SIG-M5 treated with dmso at 0.1 percent for 504 hours (cell line): ENCODE measurements at regions not wholly inside any gene's neighbourhood (a gene's known extent, or its start where the extent isn't known, plus 50 kb on each side); places are given as distances from the start of the nearest gene placed in this dataset.
A peak's percentile ranks its signal among the peaks of the same experiment; 100 is the strongest.

Source experiments
- DNase-seq: peaks from one replicate; lab custom pipeline; 2025; ENCODE audit not compliant: unreplicated experiment; lab: John Stamatoyannopoulos, UW

DNA sequence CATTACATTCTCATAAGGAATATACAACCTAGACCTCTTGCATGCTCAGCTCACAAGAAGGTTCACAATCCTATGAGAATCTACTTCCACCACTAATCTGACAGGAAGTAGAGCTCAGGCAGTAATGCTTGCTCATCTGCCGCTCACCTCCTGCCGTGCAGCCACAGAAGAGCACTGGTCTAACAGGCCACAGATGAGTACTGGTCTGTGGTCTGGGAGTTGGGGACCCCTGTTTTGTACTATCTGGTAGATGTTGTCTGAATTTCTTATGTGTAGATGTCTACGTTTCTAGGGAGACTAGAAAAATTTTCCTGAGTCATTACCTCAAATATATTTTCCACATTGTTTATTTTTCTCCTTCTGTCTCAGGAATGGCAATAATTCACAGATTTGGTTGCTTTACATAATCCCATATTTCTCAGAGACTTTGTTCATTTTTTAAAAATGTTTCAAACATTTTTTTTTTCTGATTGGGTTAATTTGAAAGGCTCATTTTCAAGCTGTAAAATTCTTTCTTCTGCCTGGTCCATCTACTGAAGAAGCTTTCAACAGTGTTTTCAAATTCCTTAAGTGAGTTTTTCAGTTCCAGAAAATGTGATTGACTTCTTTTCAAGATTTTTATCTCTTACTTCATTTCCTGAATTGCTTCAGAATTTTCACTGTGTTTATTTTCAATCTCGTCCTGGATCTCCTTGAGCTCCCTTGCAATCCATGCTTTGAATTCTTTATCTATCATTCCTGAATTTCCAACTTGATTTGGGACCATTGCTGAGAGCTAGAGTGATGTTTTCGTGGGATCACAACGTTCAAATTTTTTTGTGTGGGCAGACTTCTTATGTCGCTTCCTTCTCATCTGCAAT, 1322.2 kb downstream of the PCDH9 start:
- no peak for DNase-seq

DNA sequence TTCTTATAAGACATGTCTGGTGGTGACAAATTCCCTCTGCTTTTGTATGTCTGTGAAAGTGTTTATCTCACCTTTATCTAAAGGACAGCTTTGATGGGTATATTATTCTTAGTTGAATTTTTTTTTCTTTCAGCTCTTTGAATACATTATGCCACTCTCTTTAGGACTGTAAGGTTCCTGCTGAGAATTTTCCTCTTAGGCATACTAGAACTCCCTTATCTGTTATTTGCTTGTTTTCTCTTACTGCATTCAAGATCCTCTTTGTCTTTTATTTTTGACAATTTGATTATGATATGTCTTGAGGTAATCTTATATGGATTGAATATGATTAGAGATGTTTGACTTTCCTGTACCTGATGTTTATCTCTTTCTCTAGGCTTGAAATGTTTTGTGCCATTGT, 1328.4 kb downstream of the PCDH9 start:
- no peak for DNase-seq

- DNase-seq, result no peak
Observed at GRCh38 chr13:65894049-65894448, 1336.1 kb downstream of the PCDH9 start.

GRCh38 chr13:65892859-65893258, 1337.3 kb downstream of the PCDH9 start:
- DNase-seq, result no peak

DNA sequence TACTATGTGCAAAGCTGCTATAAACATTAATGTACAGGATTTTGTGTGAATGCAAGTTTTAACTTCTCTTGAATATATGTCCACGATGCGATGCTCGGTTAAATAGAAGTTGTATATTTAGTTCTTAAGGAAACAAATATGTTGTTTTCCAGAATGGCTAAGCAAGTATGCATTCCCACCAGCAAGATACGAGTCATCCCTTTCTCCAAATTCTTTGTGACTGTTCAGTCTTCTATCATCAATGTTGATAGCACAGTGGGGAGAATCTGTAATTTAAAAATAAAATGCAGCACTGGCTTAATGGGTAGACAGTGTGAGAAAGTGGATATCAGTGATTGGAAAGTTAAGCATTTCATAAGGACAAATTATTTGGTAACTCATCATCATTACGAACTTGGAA, 1340.8 kb downstream of the PCDH9 start:
- no peak for DNase-seq

- DNase-seq, result no peak
Observed at GRCh38 chr13:65882810-65883209, 1347.3 kb downstream of the PCDH9 start.

DNA sequence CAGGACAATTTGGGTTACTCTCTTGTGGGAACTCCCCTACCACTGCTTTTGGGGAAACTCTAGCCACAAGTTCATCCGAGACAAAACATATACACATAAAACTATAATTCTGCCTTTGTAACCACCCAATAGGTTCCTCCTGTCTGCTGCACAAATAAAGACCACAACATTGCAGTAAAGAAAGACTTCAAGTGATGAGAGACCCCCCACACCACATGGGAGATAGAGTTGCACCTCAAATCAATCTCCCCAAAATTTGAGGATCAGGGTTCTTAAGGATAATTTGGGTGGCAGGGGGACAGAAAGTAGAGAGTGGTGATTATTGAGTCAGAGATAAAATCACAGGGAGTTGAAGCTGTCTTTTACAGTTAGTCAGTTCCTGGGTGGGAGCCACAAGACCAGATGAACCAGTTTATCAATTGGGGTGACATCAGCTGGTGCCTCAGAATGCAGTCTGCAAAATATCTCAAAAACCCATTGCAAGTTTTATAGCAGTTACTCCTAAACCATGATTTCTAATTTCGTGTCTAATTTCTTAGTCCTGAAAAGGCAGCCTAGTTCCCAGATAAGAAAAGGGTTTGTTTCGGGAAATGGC, 1348.5 kb downstream of the PCDH9 start:
- DNase-seq, result no peak

DNA sequence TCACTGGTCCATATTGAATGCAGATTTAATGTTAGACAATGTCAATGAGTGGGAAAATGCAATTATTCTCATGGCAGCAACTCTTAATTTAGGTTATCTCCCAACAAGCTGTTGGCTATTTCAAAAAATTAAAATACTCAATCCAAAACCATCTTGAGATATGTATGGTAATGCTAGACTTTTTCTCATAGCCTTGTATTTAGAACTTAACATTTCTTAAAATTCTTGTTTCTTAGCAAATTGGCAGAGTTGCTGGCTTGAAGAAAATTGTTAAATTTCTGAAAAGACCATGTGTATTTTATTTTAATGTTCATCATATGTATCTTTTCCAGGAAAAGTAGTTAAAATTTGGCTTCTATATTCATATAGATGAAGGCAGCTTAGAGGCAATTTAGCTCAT, 1355.1 kb downstream of the PCDH9 start:
- DNase-seq, result no peak

GRCh38 chr13:65872448-65872847, 1357.7 kb downstream of the PCDH9 start:
- DNase-seq, result no peak

DNA sequence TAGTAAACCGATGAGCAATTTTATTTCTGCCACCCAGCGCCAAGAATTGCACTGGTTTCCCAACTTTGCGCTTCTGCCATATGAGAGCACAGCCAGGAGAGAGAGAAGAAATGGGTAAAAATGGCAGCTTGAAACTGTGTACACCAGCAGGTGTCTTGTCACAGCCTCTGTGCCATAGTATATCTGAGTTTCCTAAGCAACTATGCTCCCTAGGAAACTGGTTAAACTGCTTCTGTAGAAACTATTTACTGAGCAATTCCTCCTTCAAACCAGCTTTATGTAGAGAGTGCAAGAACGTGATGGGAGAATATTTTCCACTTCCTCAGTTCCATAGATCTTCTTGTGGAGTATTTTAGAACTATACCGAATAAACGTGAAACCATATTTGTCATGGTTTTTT, 1361.3 kb downstream of the PCDH9 start:
- peak; percentile 10 for DNase-seq

GRCh38 chr13:65868099-65868498, 1362.0 kb downstream of the PCDH9 start:
- no peak for DNase-seq

DNA sequence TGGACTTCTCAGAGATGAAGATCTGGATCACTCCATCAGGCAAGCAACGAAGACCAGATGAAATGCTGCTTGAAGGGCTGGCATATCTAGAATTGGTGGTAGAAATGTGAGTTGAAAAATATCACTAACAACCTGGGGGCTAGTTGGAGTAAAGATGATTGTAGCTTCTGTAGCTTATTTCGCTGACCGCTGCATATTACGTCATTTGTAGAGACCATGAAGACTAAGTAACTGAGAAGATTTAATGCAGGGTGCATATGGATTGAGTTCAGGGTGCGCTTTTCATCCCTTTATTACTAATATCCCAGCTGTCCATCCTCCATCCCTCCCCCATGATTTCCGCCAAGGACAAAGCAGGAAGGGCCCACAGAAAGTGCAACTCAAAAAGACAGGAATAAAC, 1364.0 kb downstream of the PCDH9 start:
- no peak for DNase-seq

DNA sequence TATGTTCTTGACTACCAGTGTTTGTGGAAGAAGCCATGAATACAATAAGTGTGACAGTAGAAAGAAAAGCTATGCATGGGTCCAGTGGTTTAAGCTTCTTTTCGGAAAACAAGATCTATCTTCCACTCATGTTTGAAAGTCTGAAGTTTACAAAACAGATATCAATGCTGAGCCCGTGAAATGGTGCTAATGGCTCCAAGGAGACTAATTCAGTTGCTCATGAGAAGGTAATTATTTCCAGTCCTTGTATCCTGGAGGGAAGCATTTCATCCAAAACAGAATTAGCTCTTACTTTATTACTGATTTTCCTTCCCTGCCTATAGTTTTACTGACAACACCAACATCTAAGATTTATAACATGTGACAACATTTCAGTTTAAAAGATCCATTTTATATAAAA, 1364.9 kb downstream of the PCDH9 start:
- DNase-seq, result no peak

DNA sequence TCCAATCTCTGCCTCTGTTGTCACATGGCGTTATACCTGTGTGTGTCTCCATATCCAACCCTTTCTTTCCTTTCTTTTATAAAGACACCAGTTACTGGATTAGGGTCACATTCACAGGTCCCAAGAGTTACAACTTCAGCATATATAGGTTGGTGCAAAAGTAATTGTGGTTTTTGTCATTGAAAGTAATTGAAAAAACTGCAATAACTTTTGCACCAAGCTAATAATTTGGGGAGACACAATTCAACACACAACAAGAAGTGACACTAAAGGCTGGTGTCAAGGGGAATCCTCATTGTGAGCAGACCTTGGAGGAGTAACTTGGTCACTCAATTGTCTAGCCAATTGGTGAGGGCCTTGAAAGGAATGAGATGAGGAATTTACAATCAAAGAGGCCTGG, 1366.1 kb downstream of the PCDH9 start:
- DNase-seq, result no peak

- no peak for DNase-seq
Observed at GRCh38 chr13:65860306-65860705, 1369.8 kb downstream of the PCDH9 start.

- no peak for DNase-seq
Observed at GRCh38 chr13:65857942-65858565, 1372.1 kb downstream of the PCDH9 start.

GRCh38 chr13:65856431-65856830, 1373.7 kb downstream of the PCDH9 start:
- no peak for DNase-seq

DNA sequence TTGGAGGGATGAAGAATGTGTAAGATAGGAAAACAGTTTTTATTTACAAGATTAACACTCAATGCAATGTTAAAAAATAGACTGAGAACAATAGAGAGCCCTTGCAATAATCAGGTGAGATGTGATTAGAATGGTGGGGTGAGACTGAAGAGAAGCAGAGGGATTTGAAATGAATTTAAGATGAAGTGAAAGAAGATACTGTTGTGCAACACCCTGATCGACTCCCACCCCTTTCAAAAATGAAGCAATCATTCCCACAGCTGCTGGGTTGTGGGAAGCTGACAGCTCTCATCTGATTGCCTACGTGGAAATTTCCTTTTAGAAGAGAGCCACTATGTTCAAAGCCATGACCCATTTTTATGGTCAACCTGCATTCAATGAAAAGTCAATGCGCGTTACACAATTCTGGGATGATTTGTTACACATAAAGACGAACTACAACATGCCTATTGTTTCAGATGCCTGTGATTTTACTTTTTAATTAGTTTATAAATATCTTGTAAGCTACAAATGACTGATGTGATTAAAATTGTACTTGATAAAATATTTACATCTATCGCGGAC, 1374.8 kb downstream of the PCDH9 start:
- peak; percentile 33 for DNase-seq

GRCh38 chr13:65854431-65854830, 1375.7 kb downstream of the PCDH9 start:
- no peak for DNase-seq

- no peak for DNase-seq
Observed at GRCh38 chr13:65844266-65844841, 1385.8 kb downstream of the PCDH9 start.

DNA sequence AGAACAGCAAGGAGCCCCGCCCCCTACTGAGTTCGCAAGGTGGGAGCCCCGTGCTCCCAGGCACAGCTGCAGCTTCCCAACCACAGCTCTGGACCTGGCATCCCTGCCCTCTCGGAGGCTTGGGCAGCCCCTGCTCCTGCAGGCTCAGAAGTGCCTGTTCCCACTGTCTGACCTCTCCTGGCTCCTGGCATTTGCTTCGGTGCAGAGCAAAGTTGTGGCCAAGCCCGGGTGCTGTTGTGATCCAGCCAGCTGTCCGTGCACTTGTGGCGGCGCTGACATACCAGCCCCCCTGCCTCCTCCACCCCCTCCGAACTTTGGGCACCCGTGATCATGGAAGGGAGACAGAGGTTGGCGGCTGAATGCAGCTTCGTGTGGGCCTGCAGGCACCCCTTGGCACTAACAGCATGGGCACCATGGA, 1386.8 kb downstream of the PCDH9 start:
- DNase-seq, result no peak

DNA sequence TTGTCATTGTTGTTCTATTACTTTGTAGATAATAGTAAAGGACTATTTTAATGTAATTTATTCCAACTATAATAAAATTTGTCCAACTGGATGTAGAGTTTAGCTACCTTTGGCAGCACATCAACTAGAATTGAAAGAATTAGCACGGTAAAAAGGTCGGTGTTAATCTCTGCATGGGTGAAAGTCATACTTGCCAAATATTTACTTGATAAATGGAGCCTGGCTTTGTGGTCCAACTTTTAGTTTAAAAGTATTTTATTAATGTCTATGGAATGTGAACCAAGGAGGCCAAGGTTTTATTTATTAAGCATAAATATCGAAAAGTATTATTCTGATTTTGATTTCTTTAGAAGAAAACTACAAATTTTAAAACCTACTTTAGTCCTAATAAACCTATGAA, 1389.0 kb downstream of the PCDH9 start:
- no peak for DNase-seq
